GM18499 (cell line): ENCODE measurements at regions not wholly inside any gene's neighbourhood (a gene's known extent, or its start where the extent isn't known, plus 50 kb on each side); places are given as distances from the start of the nearest gene placed in this dataset.

ENCODE experiments used
- ATAC-seq: cut with Tn5 transposase; IDR thresholded peaks from one replicate; pipeline ENCODE4 v1.9.1; 2021; ENCODE audit warnings: moderate number of reproducible peaks; ENCODE audit not compliant: insufficient read depth, unreplicated experiment

- no peak for ATAC-seq
Measured at GRCh38 chr6:6883011-6883410, 224.8 kb upstream of the RREB1 start.

DNA sequence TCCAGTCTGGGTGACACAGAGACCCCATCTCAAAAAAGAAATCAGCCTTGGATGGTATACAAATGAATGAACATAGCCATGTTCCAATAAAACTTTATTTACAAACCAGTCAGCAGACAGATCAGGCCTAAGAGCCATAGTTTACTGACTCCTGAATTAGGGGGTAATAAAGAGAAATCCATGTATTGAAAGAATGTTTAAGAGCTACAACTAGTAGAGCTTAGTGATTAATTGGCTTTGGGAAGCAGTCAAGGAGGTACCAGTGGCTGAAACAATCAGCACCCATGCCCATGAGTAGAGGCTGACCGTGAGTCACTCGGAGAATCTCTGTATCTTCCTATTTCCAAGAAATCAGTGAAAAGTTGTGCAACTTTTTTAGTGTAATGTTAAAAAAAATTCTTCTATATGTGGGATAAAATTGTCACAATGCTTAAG lies 223.6 kb upstream of the RREB1 start:
- no peak for ATAC-seq

- no peak for ATAC-seq
Measured at GRCh38 chr6:6884916-6885315, 222.8 kb upstream of the RREB1 start.

DNA sequence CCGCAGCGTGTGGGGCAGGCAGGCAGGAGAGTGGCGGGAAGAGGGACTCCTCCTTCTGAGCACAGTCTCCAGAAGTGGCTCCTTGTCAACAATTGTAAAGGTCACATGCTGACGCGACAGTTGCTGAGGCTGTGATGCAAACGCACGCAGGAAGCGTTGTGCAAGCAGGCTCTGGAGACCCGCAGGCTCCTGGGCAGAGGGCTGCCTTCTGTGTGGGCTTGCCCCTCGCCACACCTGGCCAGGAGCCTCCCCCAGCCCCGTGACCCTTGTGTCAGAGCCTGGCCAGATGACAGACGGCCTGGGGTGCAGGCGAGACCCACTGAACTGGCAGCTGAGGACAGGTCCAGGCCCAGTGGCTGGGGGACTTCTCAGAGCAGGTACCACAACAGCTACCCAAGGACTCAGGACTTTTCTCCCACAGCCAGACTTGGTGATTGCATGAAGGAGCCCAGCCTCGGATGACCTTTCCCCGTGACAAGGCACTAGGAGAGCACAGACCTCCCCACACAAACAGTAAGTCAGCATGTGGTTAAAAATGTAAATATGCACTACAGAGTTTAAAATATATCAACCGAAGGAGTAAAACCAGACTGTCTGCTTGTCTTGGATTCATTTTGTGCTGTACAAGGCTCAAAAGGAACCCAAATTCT lies 222.1 kb upstream of the RREB1 start:
- ATAC-seq = no peak

DNA sequence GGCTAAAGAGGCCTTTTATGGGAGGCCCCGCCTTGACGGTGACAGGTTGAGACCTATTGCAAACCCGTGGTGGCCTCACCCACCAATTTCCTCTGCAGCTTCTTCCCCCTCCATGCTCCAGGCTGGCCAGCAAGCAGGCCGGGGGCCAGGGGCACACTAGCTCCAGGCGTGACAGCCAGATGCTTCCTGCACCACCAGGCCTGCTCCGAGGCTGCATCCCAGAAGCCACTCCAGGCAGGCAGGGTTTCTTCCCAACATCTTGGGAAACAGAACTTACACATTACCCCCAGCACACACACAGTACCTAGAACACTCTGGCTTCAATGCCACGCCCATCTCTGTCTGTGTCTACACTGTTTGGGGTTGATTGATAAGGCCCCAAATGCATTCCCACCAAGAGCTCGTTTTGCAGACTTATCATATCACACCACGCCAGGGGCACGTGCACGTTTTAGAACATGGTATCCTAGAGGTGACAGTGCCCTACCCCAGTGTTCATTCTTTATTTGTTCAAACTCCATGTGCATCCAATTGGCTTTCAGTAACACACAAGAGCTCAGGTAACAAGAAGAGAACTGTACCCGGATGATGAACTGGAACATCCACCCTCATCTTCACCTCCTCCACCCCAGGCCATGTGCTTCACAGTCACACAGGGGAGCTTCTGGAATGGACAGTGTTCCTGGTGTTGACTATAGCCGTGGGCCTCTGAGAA lies 221.4 kb upstream of the RREB1 start:
- ATAC-seq = no peak

- ATAC-seq = no peak
Measured at GRCh38 chr6:6886886-6887285, 220.9 kb upstream of the RREB1 start.

GRCh38 chr6:6889601-6890000 lies 218.2 kb upstream of the RREB1 start:
- no peak for ATAC-seq

- no peak for ATAC-seq
Measured at GRCh38 chr6:6890400-6890858, 217.3 kb upstream of the RREB1 start.

DNA sequence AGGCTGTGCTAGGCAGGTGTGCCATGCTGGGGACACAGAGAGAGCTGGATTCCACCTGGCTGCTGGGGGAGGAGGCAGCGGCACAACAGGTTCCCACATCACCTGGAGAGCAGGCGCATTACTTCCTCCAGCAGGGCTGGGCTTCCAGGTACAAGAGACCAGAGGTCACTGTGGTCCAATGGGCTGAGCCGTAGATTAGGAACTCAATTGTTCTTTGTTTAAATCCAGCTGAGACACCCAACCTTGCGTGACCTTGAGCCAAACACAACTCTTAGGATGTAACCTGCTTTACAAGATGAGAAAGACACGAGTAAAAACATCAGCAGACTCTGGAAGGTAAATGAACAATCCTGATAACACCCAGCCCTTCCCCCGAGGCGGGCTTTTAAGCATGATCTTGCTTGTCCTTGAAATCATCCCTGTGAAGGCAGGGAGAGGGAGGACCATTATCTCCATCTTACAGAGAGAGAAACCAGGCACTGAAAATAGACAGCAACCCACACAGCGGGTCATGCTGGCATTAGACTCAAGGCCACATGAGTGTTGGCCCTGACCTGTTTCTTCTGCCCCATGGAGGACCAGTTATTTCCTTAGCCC lies 216.5 kb upstream of the RREB1 start:
- no peak for ATAC-seq

DNA sequence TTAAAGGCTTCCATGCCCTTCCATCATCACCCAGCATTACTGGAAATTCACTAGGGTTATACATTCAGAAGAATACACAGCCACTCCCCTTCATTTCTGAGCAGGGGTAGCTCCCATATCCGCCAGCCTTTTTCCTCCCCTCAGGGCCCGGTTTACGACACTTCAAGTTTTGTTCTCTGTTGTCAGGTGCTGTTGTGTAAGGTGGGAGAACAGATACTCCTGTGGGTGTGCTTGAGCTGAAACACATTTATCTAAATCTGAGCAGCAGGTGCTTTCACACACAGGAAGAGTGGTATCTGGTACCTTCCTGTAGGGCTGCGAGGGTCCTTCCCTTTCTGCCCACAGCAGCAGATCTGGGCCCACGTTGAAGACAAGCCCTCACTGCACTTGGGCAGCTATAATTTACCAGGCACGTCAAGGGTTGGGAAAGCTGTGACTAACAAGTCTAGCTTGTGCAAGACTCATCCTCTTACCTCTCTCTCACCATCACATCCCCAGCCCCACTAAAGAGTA lies 215.8 kb upstream of the RREB1 start:
- no peak for ATAC-seq

GRCh38 chr6:6892744-6893583 lies 214.8 kb upstream of the RREB1 start:
- no peak for ATAC-seq

DNA sequence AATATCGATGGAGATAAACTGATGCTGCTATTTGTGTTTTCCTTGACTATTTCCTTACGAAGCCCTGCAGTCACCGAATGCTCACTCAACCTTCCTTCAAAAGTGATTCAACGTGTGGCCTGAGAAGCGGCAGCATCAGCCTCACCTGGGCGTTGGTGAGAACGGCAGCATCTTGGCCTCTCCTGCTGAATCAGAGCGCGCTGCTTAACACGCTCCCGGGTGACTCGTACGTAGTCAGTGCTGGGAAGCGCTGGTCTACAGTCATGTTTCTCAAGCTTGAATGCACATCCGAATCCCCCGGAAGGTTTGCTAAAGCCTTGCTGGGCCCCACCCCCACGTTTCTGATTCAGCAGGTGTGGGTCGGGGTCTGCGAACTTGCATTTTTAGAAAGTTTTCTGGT lies 214.1 kb upstream of the RREB1 start:
- no peak for ATAC-seq

GRCh38 chr6:6895929-6896328 lies 211.8 kb upstream of the RREB1 start:
- no peak for ATAC-seq

GRCh38 chr6:6897140-6897539 lies 210.6 kb upstream of the RREB1 start:
- ATAC-seq = no peak

- no peak for ATAC-seq
Measured at GRCh38 chr6:6900569-6901204, 207.1 kb upstream of the RREB1 start.

GRCh38 chr6:6901205-6901719 lies 206.5 kb upstream of the RREB1 start:
- ATAC-seq = no peak

DNA sequence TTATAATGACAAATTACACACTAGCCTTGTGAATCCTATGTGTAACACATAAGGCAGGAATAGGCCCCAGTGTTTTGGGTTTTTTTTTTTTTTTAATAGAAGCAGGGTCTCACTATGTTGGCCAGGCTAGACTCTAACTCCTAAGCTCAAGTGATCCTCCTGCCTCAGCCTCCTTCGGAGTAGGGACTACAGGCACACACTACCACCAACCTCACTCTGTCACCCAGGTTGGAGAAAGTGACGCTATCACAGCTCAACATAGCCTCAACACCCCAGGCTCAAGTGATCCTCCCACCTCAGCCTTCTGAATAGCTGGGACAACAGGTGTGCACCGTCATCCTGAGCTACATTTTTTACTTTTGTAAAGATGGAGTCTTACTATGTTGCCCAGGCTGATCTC lies 205.8 kb upstream of the RREB1 start:
- no peak for ATAC-seq

- ATAC-seq = no peak
Measured at GRCh38 chr6:6905961-6906518, 201.7 kb upstream of the RREB1 start.

DNA sequence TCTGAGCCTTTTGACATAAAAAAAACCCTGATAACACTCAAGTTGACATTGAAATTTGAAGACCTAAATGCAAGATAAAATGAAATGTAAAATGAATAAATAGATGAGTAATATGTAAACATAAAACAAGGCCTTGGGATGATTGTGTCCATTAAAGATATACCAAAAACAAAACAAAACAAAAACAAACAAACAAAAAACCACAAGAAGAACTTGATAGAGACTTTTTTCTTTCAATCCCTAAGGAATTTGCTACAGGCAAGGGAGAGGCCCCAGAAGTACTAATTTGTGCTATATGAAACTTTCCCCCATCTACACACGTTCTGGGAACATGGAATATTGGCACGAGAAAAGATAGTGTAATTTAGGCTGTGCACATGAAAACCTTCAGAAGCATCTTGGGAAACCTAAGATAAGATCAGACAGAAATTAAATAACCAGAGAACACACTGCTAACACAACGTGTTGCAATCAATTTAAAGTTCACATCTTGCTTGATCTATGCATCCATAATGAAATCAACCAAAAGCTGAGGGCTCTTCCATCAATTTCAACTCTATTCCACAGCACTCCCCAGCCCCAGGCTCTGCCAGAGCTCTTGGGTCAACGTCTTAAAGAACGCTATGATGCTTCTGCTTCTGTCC lies 201.1 kb upstream of the RREB1 start:
- ATAC-seq = no peak
